ENCODE measurements at regions not wholly inside any gene's neighbourhood (a gene's known extent, or its start where the extent isn't known, plus 50 kb on each side); places are given as distances from the start of the nearest gene placed in this dataset.

GRCh38 chr4:163868445-163868844 lies 374.0 kb downstream of the TMA16 start:
- H3K4me3 ChIP-seq (ENCODE audit: low read depth, low read length) = no peak overlapping the region
- DNase-seq (ENCODE audit: low read depth) = no peak
- TF ChIP-seq, protein P1, sequence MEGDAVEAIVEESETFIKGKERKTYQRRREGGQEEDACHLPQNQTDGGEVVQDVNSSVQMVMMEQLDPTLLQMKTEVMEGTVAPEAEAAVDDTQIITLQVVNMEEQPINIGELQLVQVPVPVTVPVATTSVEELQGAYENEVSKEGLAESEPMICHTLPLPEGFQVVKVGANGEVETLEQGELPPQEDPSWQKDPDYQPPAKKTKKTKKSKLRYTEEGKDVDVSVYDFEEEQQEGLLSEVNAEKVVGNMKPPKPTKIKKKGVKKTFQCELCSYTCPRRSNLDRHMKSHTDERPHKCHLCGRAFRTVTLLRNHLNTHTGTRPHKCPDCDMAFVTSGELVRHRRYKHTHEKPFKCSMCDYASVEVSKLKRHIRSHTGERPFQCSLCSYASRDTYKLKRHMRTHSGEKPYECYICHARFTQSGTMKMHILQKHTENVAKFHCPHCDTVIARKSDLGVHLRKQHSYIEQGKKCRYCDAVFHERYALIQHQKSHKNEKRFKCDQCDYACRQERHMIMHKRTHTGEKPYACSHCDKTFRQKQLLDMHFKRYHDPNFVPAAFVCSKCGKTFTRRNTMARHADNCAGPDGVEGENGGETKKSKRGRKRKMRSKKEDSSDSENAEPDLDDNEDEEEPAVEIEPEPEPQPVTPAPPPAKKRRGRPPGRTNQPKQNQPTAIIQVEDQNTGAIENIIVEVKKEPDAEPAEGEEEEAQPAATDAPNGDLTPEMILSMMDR (conservative IDR thresholded peaks at IDR 0.05; ENCODE audit: low read depth, low read length) = no peak

- TF ChIP-seq, protein P1 (conservative IDR thresholded peaks at IDR 0.05; ENCODE audit: low read depth, low read length) = no peak
- H3K4me3 ChIP-seq (ENCODE audit: low read depth, low read length) = no peak overlapping the region
- no peak for DNase-seq (ENCODE audit: low read depth)
Measured at GRCh38 chr4:163871078-163871477, 376.6 kb downstream of the TMA16 start.

DNA sequence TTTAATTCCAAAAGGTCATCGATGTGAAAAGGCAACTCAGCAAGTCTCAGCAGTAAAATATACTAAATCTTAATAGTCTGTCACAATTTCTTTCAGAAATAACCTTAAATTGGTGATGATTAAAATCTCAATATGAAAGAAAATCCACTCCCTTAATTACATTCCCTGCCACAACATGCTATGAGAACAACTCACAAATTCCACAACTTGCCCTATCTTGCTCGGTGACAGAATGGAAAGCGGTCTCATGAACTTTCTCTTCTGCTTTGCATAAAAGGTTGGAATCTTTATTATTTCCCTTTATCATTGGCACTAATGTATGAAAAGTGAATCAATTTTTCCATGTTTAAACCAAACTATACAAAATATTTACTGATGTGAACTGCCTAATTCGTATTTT lies 380.8 kb downstream of the TMA16 start:
- no peak overlapping the region for H3K4me3 ChIP-seq (ENCODE audit: low read depth, low read length)
- no peak for DNase-seq (ENCODE audit: low read depth)

GRCh38 chr4:163878336-163879121 lies 384.0 kb downstream of the TMA16 start:
- no peak overlapping the region for H3K4me3 ChIP-seq (ENCODE audit: low read depth, low read length)
- TF ChIP-seq, protein P1 (conservative IDR thresholded peaks at IDR 0.05; ENCODE audit: low read depth, low read length) = no peak
- no peak for DNase-seq (ENCODE audit: low read depth)

More for the DNA sequence above, 380.8 kb downstream of the TMA16 start:
- TF ChIP-seq, protein P1 (conservative IDR thresholded peaks at IDR 0.05; ENCODE audit: low read depth, low read length) = no peak

- TF ChIP-seq, protein P1 (conservative IDR thresholded peaks at IDR 0.05; ENCODE audit: low read depth, low read length) = no peak
- DNase-seq (ENCODE audit: low read depth) = no peak
- H3K4me3 ChIP-seq (ENCODE audit: low read depth, low read length) = no peak overlapping the region
Measured at GRCh38 chr4:163892417-163892816, 397.9 kb downstream of the TMA16 start.

DNA sequence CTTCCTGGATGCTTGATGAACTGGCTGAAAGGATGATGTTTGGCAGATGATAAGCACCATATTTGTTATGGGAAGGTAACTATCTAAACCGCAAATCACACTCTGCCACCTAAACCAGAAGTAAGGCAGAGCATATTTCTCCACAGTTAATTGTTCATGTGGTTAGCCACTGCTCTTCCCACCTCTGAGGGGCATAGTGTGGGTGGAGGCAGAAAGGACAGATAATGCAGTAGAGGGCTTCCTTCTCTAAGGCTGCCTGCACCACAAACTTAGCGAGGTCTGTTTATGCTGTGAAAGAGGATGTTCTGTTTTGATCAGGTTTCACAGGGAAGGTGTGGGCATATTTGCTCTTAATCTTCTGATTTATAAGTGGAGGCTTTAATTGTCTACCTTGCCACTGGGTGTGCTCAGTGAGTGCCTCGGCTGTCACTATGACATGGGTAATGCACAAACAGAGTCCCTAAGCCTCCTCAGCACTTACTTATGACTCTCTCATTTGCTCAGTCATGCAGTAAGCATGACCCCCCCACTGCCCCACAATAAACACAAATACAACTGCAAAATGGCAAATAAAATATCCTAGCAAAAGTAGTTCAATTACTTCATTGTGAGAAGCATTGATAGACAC lies 401.0 kb downstream of the TMA16 start:
- DNase-seq (ENCODE audit: low read depth) = no peak
- TF ChIP-seq, protein P1 (conservative IDR thresholded peaks at IDR 0.05; ENCODE audit: low read depth, low read length) = no peak

More for the DNA sequence above, 401.0 kb downstream of the TMA16 start:
- no peak overlapping the region for H3K4me3 ChIP-seq (ENCODE audit: low read depth, low read length)
